ENCODE measurements at regions not wholly inside any gene's neighbourhood (a gene's known extent, or its start where the extent isn't known, plus 50 kb on each side); places are given as distances from the start of the nearest gene placed in this dataset.

DNA sequence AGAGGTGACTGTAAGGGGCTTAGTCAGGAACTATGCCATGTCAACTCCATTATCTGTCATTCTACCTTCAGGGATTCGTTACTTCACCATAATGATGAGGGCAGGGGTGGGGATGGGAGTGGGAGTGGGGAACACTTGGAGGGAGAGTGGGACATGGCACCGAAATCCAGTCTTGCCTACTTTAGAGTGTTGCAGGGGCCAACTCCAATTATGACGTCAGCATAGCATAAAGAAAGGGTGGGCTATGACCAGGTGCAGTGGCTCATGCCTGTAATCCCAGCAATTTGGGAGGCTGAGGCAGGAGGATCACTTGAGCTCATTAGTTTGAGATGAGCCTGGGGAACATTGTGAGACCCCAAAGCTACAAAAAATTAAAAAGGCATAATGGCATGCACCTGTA lies 512.2 kb downstream of the GATA3 start:
- no peak for DNase-seq (ENCODE audit: low read depth)
- no peak overlapping the region for H3K4me3 ChIP-seq (ENCODE audit: low read depth, low read length)
- TF ChIP-seq, protein P1, sequence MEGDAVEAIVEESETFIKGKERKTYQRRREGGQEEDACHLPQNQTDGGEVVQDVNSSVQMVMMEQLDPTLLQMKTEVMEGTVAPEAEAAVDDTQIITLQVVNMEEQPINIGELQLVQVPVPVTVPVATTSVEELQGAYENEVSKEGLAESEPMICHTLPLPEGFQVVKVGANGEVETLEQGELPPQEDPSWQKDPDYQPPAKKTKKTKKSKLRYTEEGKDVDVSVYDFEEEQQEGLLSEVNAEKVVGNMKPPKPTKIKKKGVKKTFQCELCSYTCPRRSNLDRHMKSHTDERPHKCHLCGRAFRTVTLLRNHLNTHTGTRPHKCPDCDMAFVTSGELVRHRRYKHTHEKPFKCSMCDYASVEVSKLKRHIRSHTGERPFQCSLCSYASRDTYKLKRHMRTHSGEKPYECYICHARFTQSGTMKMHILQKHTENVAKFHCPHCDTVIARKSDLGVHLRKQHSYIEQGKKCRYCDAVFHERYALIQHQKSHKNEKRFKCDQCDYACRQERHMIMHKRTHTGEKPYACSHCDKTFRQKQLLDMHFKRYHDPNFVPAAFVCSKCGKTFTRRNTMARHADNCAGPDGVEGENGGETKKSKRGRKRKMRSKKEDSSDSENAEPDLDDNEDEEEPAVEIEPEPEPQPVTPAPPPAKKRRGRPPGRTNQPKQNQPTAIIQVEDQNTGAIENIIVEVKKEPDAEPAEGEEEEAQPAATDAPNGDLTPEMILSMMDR (conservative IDR thresholded peaks at IDR 0.05; ENCODE audit: low read depth, low read length), result no peak

DNA sequence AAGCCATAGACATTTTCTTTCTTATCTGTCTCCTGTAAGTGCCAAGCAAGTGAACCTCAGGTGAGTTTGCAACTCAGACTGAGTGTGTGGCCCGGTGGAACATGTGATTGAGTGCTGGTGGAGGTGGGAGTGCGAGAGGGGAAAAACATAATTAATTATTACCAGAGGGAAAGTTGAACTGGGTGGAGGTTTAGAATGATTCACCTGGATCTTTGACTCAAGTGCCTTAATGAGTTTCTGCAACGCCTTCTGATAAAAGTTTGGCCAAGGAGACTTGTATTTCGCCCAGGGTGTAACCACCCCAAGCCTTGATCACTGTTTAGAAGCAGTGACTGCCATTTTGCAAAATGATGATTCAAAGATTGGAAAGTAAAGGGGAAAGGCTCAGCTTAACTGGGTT lies 513.9 kb downstream of the GATA3 start:
- TF ChIP-seq, protein P1 (conservative IDR thresholded peaks at IDR 0.05; ENCODE audit: low read depth, low read length), result no peak
- H3K4me3 ChIP-seq (ENCODE audit: low read depth, low read length), result no peak overlapping the region
- DNase-seq (ENCODE audit: low read depth), result no peak

DNA sequence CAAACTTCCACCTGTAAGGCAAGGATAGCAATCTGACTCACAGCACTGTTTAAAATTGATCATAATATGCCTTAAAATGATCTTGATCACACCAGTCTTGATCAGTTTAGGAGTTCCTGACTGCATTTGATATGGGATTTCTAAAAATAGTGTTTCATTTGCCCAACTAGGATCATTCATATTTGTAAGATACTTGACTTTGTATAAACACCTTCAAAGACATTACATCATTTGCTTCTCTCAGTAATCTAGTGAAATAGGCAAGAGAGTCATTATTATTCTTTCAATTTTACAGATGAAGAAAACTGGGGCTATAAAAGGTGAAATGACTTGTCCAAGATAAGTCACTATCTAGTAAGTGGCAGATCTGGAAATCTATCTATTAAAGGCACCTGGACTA lies 521.1 kb downstream of the GATA3 start:
- TF ChIP-seq, protein P1 (conservative IDR thresholded peaks at IDR 0.05; ENCODE audit: low read depth, low read length), result no peak
- no peak for DNase-seq (ENCODE audit: low read depth)
- no peak overlapping the region for H3K4me3 ChIP-seq (ENCODE audit: low read depth, low read length)

DNA sequence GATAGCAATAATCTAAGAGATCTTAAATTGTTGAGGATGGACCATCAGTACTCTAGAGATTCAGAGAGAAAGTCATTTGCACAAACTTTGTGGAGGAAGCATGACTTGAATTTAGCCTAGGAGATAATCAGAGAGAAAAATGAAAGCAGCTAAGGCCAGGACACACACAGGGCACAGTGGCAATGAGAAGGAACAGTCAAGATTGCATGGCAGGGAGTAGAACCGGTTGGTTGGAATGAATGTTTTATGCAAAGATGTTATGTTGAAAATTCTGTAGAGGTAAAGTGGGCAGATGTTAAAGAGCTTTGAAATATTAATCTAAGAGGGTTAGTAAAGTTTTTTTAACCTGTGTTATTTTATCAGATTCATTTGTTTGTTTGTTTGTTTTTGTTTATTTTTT lies 521.8 kb downstream of the GATA3 start:
- TF ChIP-seq, protein P1 (conservative IDR thresholded peaks at IDR 0.05; ENCODE audit: low read depth, low read length), result no peak
- H3K4me3 ChIP-seq (ENCODE audit: low read depth, low read length), result no peak overlapping the region
- no peak for DNase-seq (ENCODE audit: low read depth)

DNA sequence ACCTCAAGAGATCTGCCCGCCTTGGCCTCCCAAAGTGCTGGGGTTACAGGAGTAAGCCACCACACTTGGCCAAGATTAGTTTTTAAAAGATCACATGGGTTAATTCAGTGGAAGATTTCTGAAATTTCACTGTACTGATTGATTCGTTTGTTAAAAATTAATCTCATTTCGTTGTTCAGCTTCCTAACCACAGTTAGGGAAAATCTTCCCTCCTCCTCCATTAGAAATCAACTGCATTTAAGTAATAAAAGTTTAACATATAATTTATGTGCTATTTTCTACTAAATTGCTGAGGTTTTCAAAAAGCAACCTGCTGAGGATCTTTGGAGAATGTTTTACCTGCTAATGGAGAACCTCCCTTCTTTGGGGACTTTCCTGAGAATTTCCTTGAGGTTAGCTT lies 522.4 kb downstream of the GATA3 start:
- no peak for DNase-seq (ENCODE audit: low read depth)
- TF ChIP-seq, protein P1 (conservative IDR thresholded peaks at IDR 0.05; ENCODE audit: low read depth, low read length), result no peak
- no peak overlapping the region for H3K4me3 ChIP-seq (ENCODE audit: low read depth, low read length)

DNA sequence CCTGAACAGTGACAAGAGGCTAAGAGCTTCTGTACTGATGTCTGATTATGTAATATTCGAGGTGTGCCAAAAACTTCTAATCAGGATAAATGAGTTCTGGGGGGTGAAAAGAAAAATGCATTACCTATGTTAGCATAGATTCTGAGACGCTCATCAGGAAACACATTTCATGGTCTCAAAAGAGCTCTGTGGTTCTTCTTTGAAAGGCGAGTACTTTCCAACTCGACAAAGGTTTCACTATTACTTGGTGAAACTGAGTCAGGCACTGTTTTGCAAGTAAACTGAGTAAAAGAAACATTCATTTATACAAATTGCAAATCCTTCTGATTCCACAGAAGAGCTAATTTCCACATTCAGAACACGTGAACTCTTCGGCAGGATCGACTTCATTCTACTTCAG lies 523.2 kb downstream of the GATA3 start:
- TF ChIP-seq, protein P1 (conservative IDR thresholded peaks at IDR 0.05; ENCODE audit: low read depth, low read length), result no peak
- no peak for DNase-seq (ENCODE audit: low read depth)
- no peak overlapping the region for H3K4me3 ChIP-seq (ENCODE audit: low read depth, low read length)

DNA sequence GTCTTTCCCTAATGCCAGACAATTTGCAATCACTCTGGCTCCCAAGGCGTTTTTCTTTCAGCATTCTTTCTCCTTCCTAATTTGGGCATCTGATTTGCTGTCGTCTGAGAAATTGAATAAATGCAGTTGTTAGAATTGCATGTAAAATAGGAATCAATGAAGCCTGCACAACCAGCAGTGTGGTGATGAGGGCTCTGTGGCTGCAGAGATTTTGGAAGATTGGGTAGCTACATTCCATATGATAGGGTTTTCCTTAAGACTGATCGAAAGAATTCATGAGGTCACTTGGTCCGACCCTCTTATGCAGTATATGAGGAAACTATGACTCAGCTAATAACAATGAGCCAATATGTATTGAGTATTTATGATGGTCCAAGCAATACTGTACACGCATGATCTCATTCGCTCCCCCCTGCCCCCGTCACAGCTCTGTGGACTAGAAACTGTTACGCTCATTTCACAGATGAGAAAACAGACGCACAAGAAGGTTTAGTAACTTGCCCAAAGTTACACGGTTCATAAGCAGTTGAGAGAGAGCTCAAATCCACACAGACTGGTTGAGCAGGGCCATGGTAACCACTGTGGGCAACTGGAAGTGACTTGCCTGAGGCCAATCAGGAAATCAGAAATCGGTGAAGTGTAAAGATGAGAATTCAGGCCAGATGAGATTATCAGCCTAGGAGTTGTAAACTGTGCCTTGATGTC lies 527.2 kb downstream of the GATA3 start:
- no peak overlapping the region for H3K4me3 ChIP-seq (ENCODE audit: low read depth, low read length)
- DNase-seq (ENCODE audit: low read depth), result no peak
- TF ChIP-seq, protein P1 (conservative IDR thresholded peaks at IDR 0.05; ENCODE audit: low read depth, low read length), result no peak

Measured in choroid plexus epithelial cell (primary cell).